Stimulated activated CD8-positive, alpha-beta memory T cell treated with anti-CD3 and anti-CD28 coated beads, Interleukin-7, amount 100 ng/mL, for 24 hours (primary cell): ENCODE measurements at regions not wholly inside any gene's neighbourhood (a gene's known extent, or its start where the extent isn't known, plus 50 kb on each side); places are given as distances from the start of the nearest gene placed in this dataset.

ENCODE experiments used
- DNase-seq: peaks from one replicate; pipeline ENCODE4 v3.0.0-alpha.2; 2020; ENCODE audit warnings: low read depth

DNA sequence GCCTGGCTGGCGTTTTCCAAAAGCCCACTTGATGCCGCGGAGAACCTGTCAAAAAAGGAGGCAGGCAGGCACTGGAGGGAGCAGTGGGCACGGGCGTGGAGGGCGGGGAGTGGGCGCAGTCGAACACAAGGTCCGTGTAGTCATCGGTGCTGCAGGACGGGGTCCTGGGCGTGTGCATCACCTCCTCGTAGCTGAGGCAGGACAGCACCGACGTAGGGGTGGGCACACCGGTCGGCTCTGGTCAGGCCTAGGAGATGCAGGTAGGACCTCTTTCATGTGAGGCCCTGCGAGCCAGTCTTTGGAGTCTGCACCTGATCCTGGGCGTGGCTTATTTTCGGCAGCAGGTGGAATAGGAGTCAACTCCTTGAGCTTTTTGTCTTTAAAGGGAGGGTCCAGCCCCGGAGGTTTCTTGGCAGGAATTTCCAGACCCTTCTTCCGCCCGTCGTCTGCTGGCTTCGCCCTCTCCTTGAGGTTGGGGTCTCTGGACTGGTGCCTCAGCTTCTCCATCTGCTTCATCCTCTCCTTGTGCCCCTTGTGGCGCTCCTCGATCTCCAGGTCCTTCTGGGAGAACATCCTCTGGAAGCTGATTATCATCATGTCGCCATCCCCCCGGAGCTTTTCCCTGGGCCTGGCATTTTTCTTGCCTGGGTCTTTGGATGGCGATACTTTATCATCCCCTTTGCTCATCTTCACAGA lies 892.5 kb upstream of the LRRTM1 start:
- DNase-seq = no peak

DNA sequence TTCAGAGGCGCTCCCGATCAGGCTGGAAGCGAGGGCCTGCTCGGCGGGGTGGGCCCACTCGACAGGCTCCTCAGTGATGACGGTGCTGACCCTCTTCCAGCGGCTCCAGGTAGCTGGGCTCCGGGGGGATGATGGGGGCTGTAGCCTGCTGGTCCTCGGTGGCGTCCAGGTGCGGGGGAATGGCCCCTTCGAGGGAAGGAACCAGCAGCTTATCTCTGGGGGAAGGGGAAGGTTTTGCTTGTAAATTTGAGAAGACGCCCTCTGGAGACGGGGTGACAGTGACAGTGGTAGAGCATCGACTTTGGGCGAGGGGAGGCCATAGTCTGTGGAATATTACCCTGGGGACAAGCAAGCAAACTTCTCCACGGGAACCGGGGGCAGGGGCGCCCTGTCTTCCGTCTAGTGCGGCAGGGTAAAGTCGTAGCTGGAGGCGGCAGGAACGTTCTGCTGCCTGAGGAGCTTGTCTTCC lies 891.9 kb upstream of the LRRTM1 start:
- no peak for DNase-seq

DNA sequence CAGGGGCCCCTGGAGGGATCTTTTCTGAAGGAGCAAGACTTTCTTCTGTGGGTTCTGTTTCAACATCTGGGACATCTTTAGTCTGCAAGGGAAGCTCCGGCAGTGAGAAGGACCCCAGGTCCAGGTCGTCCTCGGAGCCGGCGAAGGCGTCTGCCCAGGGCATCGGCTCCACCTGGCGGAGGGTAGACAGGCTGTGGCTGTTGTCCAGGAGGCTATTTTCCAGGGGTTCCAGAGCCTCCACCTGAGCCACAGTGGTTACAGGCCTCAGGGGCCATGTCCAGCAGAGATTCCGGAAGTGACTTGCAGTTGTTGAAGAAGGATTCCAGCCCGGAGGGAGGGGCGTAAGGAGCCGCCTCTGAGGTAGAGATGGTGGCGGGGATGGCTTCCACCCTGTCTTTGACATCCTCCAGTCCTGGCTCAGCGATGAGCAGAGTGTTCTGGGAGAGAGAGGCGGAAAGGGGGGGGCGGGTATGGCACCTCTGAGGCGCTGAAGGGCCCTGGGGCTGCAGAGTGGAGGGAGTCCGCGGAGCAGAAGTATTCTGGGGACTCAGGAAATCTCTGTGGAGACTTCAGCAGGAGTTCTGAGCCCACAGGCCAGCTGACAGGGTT lies 891.3 kb upstream of the LRRTM1 start:
- no peak for DNase-seq

DNA sequence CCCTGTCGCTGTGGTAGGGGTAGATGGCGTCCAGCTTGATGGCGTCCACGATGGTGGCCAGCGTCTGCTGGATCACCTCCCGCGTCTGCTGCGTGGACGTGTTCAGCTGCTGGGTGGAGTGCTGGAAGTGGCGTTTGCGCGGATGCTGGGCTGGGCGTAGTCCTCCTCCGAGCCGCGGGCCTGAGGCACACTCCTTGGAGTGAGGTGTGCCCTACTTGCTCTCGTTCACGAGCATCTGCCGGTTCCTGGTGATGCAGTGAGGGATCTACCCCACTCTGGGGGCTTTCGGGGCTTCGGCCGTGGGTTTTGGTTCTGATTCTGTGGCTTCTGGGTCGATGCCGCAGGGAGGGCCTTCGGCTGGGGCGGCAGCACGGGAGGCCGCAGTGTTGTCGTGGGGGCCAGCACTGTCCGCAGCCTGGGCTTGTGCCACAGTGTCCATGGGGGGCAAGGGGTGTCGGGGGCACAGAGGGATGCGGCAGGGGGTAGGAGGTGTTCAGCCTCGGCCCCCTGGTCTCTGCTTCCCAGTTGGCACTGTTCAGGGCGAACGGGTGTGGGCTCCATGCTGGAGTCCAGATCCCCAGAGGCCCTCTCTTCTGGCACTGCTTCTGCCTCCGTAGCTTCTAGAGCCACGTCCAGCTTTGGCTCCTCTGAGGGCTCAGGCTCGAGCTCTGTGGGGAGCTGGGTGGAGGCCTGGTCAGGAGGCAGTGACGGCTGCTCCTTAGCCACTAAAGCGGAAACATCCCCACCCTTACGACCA lies 890.6 kb upstream of the LRRTM1 start:
- DNase-seq = no peak

DNA sequence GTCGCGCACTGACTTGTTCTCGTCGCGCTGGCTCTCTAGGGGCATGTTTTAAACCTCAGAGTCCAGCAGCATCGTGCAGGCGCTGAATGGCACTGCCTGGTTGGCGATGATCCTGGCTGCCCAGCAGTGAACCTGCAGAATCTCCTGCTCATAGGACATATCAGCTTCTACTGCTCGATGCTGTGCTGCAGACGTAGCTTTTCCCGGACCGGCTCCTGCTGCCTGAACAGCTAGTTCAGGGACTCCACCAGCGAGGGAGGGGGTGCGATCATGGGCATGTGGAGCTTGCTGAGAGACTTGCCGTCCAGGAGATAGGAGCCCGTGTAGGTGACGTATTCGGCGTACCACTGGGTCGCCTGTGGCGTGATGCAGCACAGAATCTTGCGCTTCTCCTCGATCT lies 890.0 kb upstream of the LRRTM1 start:
- no peak for DNase-seq

DNA sequence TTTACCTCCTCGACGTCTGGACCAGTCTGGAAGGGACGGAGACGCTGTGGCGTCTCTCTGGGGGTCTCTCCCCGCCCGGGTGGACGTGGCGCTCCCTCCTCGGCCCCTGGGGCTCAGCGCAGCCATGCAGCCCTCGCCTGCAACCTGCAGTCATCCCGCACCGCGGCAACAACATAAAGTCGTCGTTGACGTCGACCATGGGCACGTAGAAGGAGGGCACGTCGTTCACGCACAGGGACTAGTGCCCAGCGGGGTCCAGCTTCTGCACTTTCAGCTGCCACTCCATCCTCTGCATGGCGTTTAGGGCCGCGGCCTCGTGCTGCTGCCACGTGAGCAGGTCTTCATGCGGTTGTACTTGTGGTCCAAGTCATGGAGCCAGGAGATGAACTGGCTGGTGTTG lies 889.6 kb upstream of the LRRTM1 start:
- DNase-seq = no peak

DNA sequence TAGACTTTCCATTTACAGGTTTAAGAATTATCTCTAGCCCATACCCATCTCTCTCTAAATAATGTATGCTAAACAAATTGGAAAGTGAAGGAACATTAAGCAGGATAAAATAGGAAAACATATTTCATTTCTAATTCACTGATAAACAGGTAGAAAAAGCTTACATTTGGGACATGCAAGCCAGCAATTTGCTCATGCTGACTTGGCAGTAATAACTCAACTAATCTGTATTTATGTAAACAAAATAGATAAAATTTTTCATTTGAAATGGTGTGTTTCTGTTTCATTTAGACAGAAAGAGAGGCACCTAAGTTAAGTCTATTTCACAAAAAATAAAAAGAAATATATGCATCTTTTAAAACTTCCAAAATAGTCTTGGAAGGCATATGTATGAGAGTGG lies 877.3 kb upstream of the LRRTM1 start:
- no peak for DNase-seq

DNA sequence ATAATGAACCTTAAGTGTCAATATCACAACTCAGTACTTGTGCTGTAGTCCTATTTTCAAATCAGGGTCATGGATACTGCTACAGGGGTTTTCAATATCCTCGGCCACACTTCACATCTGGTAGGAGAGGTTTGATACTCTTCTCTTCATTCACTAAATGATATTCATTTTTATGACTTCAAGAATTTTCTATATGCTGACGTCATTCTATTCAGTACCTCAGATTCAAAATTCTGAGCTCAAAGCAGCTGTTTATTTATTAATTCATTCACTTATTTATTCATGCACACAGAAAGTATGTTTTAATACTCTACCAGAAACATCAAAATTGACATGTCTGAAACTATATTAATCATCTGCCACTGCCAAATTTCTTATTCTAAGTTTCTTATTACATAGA lies 866.9 kb upstream of the LRRTM1 start:
- DNase-seq = no peak

DNA sequence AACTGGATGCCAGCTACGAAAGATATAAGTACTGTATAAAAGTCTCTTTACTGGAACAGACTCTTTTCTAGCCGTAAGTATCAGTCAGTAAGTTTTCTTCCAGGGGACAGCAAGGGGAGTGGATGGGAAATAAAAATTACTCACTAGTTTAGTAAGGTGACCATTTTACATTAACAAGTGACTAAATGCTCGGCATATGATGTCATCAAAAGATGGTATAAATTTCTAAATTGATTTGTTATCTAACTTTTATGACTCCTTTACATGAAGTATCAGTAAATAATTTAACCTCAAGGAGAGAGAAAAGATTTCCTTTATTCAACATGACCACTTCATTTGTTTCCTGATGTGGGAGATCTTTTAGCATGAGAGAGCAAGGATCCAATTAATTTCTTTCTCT lies 859.0 kb upstream of the LRRTM1 start:
- no peak for DNase-seq

DNA sequence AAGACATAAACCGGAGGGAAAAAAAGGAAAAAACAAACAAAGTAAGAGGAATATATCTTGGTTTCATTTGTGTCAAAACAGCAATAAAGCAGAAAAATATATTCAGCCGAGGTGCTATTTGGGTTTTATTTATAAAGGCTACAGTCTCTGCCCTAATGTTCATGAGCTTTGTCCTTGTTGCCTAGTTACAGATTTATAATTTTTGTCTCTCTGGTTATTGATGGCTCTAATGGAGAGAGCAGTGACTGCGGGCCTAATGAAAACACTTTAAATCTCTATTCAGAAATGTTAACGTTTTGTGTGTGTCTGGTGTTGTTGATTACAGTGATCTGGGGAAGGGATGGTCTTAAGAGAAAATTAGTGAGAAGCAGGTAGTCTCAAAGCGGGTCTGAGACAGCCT lies 854.0 kb upstream of the LRRTM1 start:
- no peak for DNase-seq

DNA sequence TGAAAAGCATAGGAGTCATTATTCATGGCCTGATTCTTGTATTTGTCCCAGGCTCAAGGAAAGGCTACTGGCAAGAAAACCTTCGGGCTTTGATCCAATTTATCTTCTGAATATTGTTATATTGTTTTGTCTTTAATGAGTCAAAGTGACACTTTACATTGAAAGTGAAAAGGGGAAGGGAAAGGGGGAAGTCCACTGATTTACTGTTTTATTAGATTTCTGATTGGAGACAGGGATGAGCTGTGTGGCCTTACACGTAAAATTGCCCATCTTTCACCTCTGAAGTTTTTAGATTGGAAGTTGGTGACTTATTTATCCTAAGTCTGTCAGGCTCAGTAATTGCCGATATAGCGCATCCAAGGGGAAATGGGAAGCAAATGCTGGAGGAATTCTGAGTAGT lies 843.8 kb upstream of the LRRTM1 start:
- no peak for DNase-seq

DNA sequence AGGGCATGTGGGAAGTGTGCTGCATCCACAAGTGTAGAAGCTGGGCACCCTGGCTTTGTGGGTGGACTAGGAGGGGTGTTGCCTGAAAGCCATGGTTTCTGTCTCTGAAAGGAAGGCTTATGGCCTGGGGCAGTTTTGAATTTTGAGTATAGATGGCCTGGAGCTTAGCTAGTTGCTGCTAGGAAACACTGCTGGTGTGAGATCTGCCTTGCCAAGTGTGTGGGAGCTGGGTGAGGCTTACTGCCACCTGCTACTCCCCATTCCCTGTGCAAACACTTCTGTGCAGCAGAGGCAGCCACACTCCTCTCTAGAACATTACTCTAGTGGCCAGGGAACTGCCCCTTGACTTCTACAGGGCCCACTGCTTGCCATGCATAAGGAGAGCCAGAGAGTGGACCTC lies 831.7 kb upstream of the LRRTM1 start:
- DNase-seq = no peak

DNA sequence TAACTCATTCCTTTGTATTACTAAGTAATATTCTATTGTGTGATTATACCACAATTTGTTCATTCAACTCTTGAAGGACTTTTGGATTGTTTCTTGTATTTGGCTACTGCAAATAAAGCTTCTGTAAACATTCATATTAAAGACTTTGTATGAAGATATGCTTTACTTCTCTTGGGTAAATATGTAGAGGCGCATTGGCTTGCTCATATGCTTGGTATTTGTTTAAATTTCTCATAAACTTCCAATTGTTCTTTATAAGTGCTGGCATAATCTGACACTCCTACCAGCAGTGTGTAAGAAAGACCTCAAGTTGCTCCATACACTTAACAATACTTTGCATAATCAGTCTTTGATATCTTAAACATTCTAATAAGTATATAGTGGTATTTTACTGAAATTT lies 792.8 kb upstream of the LRRTM1 start:
- DNase-seq = no peak

DNA sequence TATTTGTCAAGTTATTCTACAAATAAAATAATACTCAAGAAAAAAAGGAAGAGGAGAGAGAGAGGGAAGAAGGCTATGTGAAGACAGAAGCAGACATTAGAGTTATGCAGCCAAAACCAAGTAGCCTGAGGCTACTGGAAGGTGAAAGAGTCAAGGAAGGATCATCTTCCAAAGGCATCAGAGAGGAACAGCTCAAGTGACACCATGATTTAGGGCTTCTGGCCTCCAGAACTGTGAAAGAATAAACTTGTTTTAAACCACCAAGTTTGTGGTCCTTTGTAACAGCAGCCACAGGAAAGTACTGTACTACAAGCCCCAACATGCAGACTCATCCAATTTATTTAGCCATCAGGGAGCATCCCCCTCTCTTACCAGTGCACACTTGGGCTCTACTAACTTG lies 788.5 kb upstream of the LRRTM1 start:
- no peak for DNase-seq

DNA sequence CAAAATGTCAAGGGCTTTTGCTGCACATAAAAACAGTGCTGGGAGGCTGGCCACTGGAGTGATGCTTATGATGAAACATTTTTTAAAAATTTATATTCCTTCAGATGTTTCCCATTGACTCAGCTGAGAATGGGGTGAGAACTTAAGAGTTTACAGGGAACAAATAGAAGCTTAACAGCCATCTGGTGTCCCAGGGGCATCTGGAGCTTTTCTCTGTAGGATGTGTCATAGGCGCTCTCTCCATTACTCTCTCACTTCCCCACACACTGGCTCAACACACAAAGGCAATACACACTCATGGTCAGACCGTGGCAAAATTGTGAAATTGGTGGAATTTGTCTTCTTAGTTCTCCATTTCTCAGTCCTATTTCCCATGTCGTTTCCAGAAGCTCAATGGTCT lies 783.1 kb upstream of the LRRTM1 start:
- DNase-seq = no peak

DNA sequence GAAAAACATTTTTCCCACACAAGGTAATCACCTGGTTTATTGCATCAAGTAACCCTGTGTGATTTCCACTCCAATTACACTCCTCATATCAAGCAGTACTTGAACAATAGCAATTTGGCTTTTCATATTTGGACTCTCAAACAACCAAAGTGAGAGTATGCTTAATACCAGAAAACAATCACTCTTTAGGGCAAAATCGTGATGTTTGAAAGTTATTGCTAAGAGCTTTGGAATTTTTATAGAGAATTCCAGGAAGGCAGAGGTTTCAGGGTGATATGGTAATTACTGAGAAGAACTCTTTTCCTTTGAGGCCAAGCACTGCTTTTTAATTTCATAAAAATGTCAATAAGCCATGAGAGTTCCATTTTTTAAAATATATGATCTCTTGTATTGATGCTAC lies 779.5 kb upstream of the LRRTM1 start:
- no peak for DNase-seq

DNA sequence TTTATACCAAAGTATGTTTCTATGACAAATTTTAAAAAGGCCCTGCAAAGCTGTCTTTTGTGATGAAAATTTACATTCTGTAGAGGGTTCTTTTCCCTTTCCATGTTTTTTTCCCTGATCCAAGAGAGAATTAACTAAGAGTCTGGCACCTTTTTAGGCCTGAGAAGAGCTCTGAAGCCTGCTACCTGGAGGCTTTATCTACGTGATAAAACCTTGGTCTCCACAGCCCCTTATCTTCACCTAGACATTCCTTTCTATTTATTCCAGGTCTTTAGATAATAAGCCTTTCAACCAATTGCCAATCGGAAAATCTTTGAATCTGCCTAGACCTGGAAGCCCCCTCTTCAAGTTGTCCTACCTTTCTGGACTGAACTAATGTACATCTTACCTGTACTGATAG lies 774.1 kb upstream of the LRRTM1 start:
- no peak for DNase-seq

DNA sequence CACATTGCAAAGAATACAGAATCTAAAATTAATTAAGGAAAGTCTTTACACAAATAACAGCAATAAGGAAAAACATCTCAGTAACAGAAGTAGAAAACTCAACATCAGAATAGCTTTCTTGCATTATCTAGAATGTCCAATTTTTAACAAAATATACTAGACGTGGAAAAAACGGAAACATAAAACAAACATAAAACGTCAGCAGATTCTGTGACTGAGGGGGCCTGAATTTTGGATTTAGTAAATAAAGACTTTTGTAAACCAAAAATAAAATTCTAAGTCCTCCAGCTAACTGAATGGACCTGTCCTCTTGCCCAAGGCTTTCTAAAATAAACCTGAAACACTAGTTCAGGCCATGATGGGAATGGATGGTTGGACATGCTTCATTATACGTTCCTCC lies 773.5 kb upstream of the LRRTM1 start:
- DNase-seq = no peak

DNA sequence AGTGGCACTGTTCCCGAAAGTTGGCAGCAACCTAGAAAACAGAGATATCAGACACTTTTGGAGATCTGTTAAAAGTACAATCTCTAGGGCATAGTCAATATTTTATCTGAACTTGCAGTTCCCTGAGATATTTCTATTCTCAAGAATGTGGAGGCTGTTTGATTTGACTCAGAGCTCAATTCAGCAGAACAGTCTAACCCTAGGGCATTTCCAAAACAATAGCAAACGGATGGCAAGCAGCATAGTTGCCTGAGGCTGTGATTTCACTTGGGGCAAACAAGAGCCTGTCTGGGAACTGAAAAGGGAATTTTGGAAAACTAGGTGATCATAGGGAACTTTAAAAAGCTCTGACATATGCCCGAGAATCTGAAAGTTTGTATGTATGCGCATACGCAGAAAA lies 772.8 kb upstream of the LRRTM1 start:
- DNase-seq = no peak

DNA sequence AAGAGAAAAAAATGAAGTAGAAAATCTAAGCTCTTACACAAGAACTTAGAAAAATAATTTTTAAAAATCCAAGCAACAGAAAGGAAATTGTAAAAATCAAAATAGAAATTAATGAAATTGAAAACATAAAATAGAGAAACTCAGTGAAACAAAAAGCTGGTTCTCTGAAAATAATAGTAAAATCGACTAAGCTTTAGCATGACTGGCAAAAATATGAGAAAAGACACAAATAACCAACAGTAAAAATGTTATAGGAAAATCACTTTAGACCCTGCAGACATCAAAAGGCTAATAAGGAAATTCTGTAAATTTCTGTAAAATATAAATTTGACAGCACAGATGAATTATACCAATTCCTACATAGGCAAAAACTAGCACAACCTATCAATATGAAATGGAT lies 768.9 kb upstream of the LRRTM1 start:
- DNase-seq = no peak

DNA sequence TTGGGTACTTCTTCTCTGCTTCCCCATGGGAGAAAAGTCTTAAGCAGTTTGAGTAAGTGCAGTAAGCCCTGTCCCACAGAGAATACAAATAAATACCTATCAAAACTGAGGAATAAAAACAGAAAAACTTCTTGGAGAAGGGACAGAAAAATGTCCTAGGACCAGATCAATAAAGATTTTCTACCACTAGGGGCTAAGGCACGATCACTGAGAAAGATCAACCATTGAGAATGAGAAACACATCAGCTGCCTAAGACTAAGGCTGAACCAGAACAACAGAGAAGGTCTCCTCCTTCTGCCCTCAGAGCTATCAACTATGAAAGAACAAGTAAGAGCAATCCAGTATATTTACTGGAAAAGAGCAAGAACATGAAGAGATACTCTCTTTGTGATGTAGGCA lies 763.6 kb upstream of the LRRTM1 start:
- no peak for DNase-seq

DNA sequence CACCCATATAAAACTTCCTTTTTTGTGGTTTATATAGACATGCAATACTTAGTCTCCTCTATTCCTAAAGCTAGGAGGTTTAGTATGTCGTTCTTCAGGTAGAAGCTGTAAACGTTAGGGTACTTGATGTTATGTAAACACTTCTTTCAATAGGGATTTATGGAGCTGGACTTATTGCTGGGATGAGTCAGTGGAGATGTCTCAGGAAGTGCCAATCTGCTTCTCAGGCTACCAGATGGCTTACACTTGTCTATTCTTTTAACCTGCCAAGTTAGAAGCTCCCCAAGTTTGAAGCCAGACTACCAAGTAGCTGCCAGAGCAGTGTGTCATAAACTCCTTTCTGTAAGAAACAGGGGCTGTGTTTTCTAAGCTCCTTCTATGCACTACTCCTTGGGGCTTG lies 756.5 kb upstream of the LRRTM1 start:
- no peak for DNase-seq

DNA sequence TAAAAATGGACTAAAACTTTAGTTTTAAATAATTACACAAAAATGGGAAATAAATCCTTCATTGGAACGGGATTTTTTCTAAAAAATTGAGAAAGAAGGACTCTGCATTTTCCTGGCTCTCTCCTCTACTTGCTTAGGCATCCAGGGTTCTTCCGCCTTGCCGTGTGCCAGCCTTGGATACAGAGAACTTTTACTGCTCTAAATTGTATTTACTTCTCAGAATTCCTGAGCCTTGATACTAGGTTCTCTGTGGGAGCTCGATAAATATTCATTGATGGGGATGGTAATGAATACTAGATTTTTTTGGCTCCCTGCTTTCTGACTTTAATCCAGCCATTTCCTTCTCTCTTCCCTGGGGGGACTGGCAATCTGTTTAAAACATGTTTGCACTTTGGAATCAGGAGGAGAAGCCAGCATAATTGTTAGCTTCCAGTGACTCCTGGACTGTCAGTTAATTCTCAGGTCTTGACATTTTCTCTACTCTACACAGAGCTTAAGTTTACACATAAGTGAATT lies 746.1 kb upstream of the LRRTM1 start:
- no peak for DNase-seq
